ENCODE measurements at regions not wholly inside any gene's neighbourhood (a gene's known extent, or its start where the extent isn't known, plus 50 kb on each side); places are given as distances from the start of the nearest gene placed in this dataset.

- TF ChIP-seq ETS1 (IDR thresholded peaks at IDR 0.05), result no peak
- TF ChIP-seq EZH2 (IDR thresholded peaks at IDR 0.05; ENCODE audit: low read depth, unreplicated experiment), result no peak
- no peak for TF ChIP-seq STAT1 (IDR thresholded peaks at IDR 0.05; ENCODE audit: unreplicated experiment)
- TF ChIP-seq POLR2AphosphoS5 (IDR thresholded peaks at IDR 0.05; ENCODE audit: low read depth), result no peak
- no peak for TF ChIP-seq REST (IDR thresholded peaks at IDR 0.05; ENCODE audit: unreplicated experiment)
- TF ChIP-seq NANOG (IDR thresholded peaks at IDR 0.05; ENCODE audit: borderline replicate concordance), result no peak
- TF ChIP-seq EZH2phosphoT487 (IDR thresholded peaks at IDR 0.05; ENCODE audit: unreplicated experiment), result no peak
- no peak for TF ChIP-seq CREB1 (CRISPR knock-in tag; IDR thresholded peaks at IDR 0.05; ENCODE audit: low read depth)
Observed at GRCh38 chr1:224859651-224860050, 69.8 kb upstream of the DNAH14 start (continued).

- Mint-ChIP-seq H3K36me3 (ENCODE audit: low read depth) (no peaks in the 10 kb centered on the region), H3K27ac (no peak overlapping the region), H3K4me3 (no peak overlapping the region), H3K9me3 (peaks cover 2% of the 10 kb centered on the region; the same call in 1 of the 3 replicates), H3K4me1 (no peaks in the 10 kb centered on the region; the same call in 2 of the 3 replicates), H3K27me3 (ENCODE audit: insufficient read depth, low read depth, poor library complexity) (peaks cover 2% of the 10 kb centered on the region)
- H3K27ac ChIP-seq (ENCODE audit: low read depth), result no peak overlapping the region
- H3K36me3 ChIP-seq (ENCODE audit: insufficient read depth), result no peaks in the 10 kb centered on the region
- no peaks in the 10 kb centered on the region for H3K27me3 ChIP-seq (ENCODE audit: insufficient read depth)
- TF ChIP-seq CTCF (conservative IDR thresholded peaks at IDR 0.05; ENCODE audit: low read depth in 2 of 2) (no peak), STAT1 (IDR thresholded peaks at IDR 0.05; ENCODE audit: unreplicated experiment) (no peak), JUNB (IDR thresholded peaks at IDR 0.05; ENCODE audit: unreplicated experiment) (no peak)
- H3K79me2 ChIP-seq (replicated peaks; ENCODE audit: insufficient read depth), result no peaks in the 10 kb centered on the region
- ATAC-seq (no peak), DNase-seq (ENCODE audit: low spot score) (no peak)
- H3K4me1 ChIP-seq (ENCODE audit: insufficient read depth), result no peaks in the 10 kb centered on the region
- no peak overlapping the region for H3K4me3 ChIP-seq
- H3F3A ChIP-seq (replicated peaks; ENCODE audit: low read depth), result no peaks in the 10 kb centered on the region
- no peak overlapping the region for H2AFZ ChIP-seq
- no peak overlapping the region for H3K4me2 ChIP-seq
- no peaks in the 10 kb centered on the region; the same call in 1 of the 2 replicates for H3K9me2 ChIP-seq (ENCODE audit: insufficient read depth)
- no peaks in the 10 kb centered on the region for H4K20me1 ChIP-seq (replicated peaks; ENCODE audit: insufficient read depth)
Observed at GRCh38 chr1:224860488-224861338, 68.8 kb upstream of the DNAH14 start.
